Lung (tissue), 11 donors: ENCODE measurements at regions not wholly inside any gene's neighbourhood (a gene's known extent, or its start where the extent isn't known, plus 50 kb on each side); places are given as distances from the start of the nearest gene placed in this dataset.

Experiments
- ATAC-seq: fragments of 200-7000 bp; cut with Tn5 transposase; one replicate; pipeline ENCODE4 v1.9.1; 2020; ENCODE audit warnings: moderate number of reproducible peaks; ENCODE audit not compliant: insufficient read depth, low FRiP score
- DNase-seq, 3 donors: peaks; one replicate each; pipeline ENCODE4 v3.0.0-alpha.2; 2013 to 2017
- H3K27ac ChIP-seq, 2 donors: one replicate each; pipeline ENCODE4 v1.5.1; 2013; ENCODE audit warnings: mild to moderate bottlenecking in 2 of 2, moderate library complexity in 2 of 2, control low read depth in 1 of 2, inconsistent platforms in 1 of 2, low read depth in 1 of 2, low read length in 1 of 2
- H3K27me3 ChIP-seq, 3 donors: one replicate each; pipeline ENCODE4 v1.5.1; 2013; ENCODE audit warnings: low read length in 2 of 3; ENCODE audit not compliant: control insufficient read depth in 3 of 3, insufficient read depth in 3 of 3
- H3K36me3 ChIP-seq, 4 donors: one replicate each; pipeline ENCODE4 v1.5.1; 2013; ENCODE audit warnings: low read length in 4 of 4, mild to moderate bottlenecking in 1 of 4, moderate library complexity in 1 of 4; ENCODE audit not compliant: control insufficient read depth in 4 of 4, insufficient read depth in 4 of 4
- H3K4me1 ChIP-seq, 5 donors: one replicate each; pipeline ENCODE4 v1.5.1; 2013; ENCODE audit warnings: low read length in 5 of 5, mild to moderate bottlenecking in 2 of 5, moderate library complexity in 1 of 5; ENCODE audit not compliant: control insufficient read depth in 5 of 5, insufficient read depth in 5 of 5
- H3K4me3 ChIP-seq: one replicate; pipeline ENCODE4 v1.5.1; 2013; ENCODE audit warnings: mild to moderate bottlenecking, control low read depth, moderate library complexity
- H3K9ac ChIP-seq, 2 donors: one replicate each; pipeline ENCODE4 v1.5.1; 2013; ENCODE audit warnings: low read length in 2 of 2, control low read depth in 1 of 2; ENCODE audit not compliant: insufficient read depth in 1 of 2
- H3K9me3 ChIP-seq, 4 donors: one replicate each; pipeline ENCODE4 v1.5.1; 2013; ENCODE audit warnings: low read length in 3 of 4, mild to moderate bottlenecking in 1 of 4, moderate library complexity in 1 of 4; ENCODE audit not compliant: control insufficient read depth in 4 of 4, insufficient read depth in 3 of 4
- CTCF ChIP-seq: IDR thresholded peaks from 2 replicates; pipeline ENCODE4 v1.5.1; 2012; ENCODE audit warnings: mild to moderate bottlenecking; ENCODE audit errors: control extremely low read depth, extremely low read depth
- WGBS, 2 donors: extraction: QIAGEN DNeasy Blood & Tissue Kit; methylation state at CpG; one replicate each; pipeline ENCODE4 v1.1.7; 2013; 5-methylcytosine and 5-hydroxymethylcytosine counted together
- donor health status: control.
- donor health status: control.
- donor health status: Bipolar disorder and iron deficiency.
- donor health status: healthy.
- donor health status: DM: yes; HTN: yes; CAD: no.

GRCh38 chr2:239813261-239814115 lies 211.7 kb downstream of the NDUFA10 start:
- DNase-seq (peak; percentile 21 to 51 (median 43)), ATAC-seq (no peak)
- no peaks in the 10 kb centered on the region for H3K36me3 ChIP-seq
- H3K4me3 ChIP-seq = no peak overlapping the region
- 73 to 79% methylated on average over 27 of the region's 27 CpGs for WGBS, 2 donors
- TF ChIP-seq CTCF = no peak
- no peaks in the 10 kb centered on the region for H3K9me3 ChIP-seq
- H3K27me3 ChIP-seq = no peaks in the 10 kb centered on the region
- peaks cover 0 to 13% (median 9%) of the 10 kb centered on the region in 5 donors for H3K4me1 ChIP-seq
- no peak overlapping the region for H3K9ac ChIP-seq
- no peak overlapping the region for H3K27ac ChIP-seq

DNA sequence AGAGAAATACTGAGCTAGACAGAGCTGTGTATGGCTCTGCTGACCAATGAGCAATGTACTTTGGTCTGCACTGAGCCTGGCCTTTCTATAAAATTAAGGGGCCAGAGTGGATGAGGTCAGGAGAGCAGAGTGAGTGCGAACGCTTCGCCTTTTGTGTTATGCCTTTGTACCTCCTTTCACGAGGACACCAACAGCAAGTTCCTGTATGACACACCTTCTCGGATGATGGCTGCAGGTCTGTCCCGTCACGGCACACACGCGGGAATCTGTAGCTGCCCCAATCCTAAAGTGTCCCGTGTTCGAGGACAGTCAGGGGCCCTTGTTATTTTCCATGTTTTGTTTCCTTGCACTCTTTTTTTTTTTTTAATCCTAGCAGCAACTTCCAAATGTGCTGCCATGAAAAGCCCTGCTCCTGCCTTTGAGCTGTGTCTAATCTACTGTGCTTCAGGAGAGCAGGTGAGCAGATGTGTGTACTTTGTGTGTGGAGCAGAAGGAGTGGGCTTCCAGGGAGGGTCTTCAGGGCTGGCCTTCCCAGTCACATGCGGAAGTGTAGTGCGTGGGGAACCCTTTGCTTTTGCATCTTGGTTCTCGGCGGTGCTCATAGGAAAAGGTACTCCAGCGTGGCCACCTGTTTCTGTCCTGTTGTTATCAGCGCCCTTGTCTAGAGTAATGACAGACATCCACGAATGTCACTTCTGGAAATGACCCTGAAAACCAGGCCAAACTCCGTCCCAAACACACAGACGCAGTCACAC lies 213.2 kb downstream of the NDUFA10 start:
- Histone ChIP-seq H3K36me3 (no peaks in the 10 kb centered on the region), H3K9ac (no peak overlapping the region), H3K4me3 (no peak overlapping the region), H3K27ac (no peak overlapping the region), H3K27me3 (no peaks in the 10 kb centered on the region), H3K9me3 (no peaks in the 10 kb centered on the region), H3K4me1 (peaks cover 0 to 13% (median 9%) of the 10 kb centered on the region in 5 donors)
- ATAC-seq = no peak
- no peak for DNase-seq
- WGBS, 2 donors = 94 to 96% methylated on average over 20 of the region's 20 CpGs
- no peak for TF ChIP-seq CTCF

DNA sequence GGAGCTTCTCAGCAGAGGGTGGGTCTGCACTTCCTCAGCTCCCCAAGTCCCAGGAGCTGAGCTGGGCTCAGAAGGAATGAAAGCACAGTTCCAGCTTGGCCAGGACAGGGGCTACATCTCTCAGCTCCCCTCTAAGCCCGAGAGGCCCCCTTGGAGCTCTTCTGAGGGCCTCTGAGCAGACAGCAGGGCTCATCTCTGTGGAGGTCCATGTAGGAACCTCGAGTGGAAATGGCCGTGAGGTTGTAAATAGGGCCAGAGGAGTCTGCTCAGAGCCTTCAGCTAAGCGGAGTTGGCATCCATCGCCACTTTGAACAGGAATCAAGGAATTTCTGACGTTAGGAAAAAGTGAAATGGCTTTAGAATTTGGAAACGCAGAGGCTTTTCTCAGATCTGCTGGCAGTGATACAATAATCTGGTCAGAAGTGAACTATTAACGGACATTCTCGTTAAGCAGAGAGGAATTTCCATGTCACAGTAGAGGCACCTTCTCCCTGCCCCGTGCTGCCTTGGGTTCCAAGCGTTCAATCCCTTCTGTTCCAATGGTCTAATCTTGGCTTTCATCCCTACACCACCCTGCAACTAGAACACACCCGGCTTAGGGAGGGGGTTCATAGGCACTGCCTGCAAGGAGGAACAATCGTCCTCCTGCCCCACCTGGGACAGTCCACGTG lies 213.9 kb downstream of the NDUFA10 start:
- ATAC-seq (no peak), DNase-seq (peak; percentile 51 to 79 (median 77))
- Histone ChIP-seq H3K9ac (no peak overlapping the region), H3K27ac (no peak overlapping the region), H3K27me3 (no peaks in the 10 kb centered on the region), H3K9me3 (no peaks in the 10 kb centered on the region), H3K4me3 (no peak overlapping the region), H3K4me1 (peaks cover 0 to 13% (median 9%) of the 10 kb centered on the region in 5 donors), H3K36me3 (no peaks in the 10 kb centered on the region)
- TF ChIP-seq CTCF = no peak
- WGBS, 2 donors = 68 to 80% methylated on average over 14 of the region's 14 CpGs
